Neutrophil (primary cell): ENCODE measurements at regions not wholly inside any gene's neighbourhood (a gene's known extent, or its start where the extent isn't known, plus 50 kb on each side); places are given as distances from the start of the nearest gene placed in this dataset.

Experiments used
- H3K27ac ChIP-seq: fragments of 200-600 bp; sonication (generic); 2 replicates; pipeline ENCODE4 v1.5.1; 2016; ENCODE audit warnings: mild to moderate bottlenecking, moderate library complexity
- H3K27me3 ChIP-seq: fragments of 200-600 bp; sonication (generic); 2 replicates; pipeline ENCODE4 v1.6.0; 2016; ENCODE audit warnings: mild to moderate bottlenecking
- H3K36me3 ChIP-seq: fragments of 200-600 bp; sonication (generic); 2 replicates; pipeline ENCODE4 v1.5.1; 2017
- H3K4me1 ChIP-seq, 2 experiments: fragments of 200-600 bp in 1 of 2; sonication (generic) in 1 of 2; 1 replicate in 1 of 2; 2 replicates in 1 of 2; pipeline versions ENCODE4 v1.5.1 to v1.6.1; 2013 to 2016; ENCODE audit warnings: low read depth in 1 of 2, low read length in 1 of 2, mild to moderate bottlenecking in 1 of 2, moderate library complexity in 1 of 2; ENCODE audit not compliant: control insufficient read depth in 1 of 2, insufficient read depth in 1 of 2
- H3K4me3 ChIP-seq, 2 experiments: fragments of 200-600 bp in 1 of 2; sonication (generic) in 1 of 2; 1 replicate in 1 of 2; 2 replicates in 1 of 2; pipeline ENCODE4 v1.5.1; 2013 to 2016; ENCODE audit warnings: low read depth in 1 of 2, low read length in 1 of 2, mild to moderate bottlenecking in 1 of 2, moderate library complexity in 1 of 2
- H3K9me3 ChIP-seq: fragments of 200-600 bp; sonication (generic); 2 replicates; pipeline ENCODE4 v1.5.1; 2016
- TF ChIP-seq, protein P1 (sequence below): fragments of 200-600 bp; sonication (generic); IDR thresholded peaks from 2 replicates; pipeline ENCODE4 v1.5.1; 2016; ENCODE audit warnings: antibody characterized with exemption

- no peak overlapping the region for H3K4me3 ChIP-seq
- no peaks in the 10 kb centered on the region for H3K4me1 ChIP-seq
- H3K36me3 ChIP-seq = no peaks in the 10 kb centered on the region
- H3K27ac ChIP-seq = no peak overlapping the region
- H3K9me3 ChIP-seq = no peaks in the 10 kb centered on the region
- TF ChIP-seq, protein P1, sequence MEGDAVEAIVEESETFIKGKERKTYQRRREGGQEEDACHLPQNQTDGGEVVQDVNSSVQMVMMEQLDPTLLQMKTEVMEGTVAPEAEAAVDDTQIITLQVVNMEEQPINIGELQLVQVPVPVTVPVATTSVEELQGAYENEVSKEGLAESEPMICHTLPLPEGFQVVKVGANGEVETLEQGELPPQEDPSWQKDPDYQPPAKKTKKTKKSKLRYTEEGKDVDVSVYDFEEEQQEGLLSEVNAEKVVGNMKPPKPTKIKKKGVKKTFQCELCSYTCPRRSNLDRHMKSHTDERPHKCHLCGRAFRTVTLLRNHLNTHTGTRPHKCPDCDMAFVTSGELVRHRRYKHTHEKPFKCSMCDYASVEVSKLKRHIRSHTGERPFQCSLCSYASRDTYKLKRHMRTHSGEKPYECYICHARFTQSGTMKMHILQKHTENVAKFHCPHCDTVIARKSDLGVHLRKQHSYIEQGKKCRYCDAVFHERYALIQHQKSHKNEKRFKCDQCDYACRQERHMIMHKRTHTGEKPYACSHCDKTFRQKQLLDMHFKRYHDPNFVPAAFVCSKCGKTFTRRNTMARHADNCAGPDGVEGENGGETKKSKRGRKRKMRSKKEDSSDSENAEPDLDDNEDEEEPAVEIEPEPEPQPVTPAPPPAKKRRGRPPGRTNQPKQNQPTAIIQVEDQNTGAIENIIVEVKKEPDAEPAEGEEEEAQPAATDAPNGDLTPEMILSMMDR = no peak
- H3K27me3 ChIP-seq = no peaks in the 10 kb centered on the region
These were observed 132.3 kb downstream of the TINAG start for GRCh38 chr6:54440549-54440948.

- H3K4me1 ChIP-seq = no peaks in the 10 kb centered on the region
- no peak overlapping the region for H3K27ac ChIP-seq
- H3K9me3 ChIP-seq = no peaks in the 10 kb centered on the region
- H3K36me3 ChIP-seq = no peaks in the 10 kb centered on the region
- H3K4me3 ChIP-seq = no peak overlapping the region
- TF ChIP-seq, protein P1 = no peak
- H3K27me3 ChIP-seq = no peaks in the 10 kb centered on the region
These were observed 132.8 kb downstream of the TINAG start for GRCh38 chr6:54441020-54441419.

DNA sequence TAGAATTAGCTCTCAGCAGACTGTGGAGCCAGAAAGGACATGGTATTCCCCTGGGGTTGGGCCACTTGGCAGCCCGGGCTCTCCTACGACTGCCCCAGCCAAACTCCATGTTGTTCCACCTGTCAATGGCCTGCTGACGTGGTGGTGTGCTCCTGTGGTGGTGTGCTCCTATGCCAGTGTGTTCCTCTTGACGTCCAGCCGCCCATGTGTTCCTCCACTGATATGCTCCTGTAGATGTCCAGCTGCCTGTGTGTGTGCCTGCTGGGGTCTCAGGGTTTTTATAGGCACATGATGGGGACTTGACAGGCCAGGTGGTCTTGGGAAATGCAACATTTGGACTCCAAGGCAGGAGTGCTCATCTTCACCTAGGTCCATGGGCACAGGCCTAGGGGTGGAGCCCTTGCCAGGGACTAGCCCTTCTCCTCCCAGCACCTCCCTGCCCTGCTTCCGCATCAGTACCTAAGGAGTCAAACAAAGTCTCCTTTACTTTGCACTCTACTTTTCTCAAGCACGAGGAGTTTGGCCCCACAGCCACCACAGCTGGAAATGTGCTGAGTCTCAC is 133.5 kb downstream of the TINAG start:
- Histone ChIP-seq H3K36me3 (no peaks in the 10 kb centered on the region), H3K9me3 (no peaks in the 10 kb centered on the region), H3K4me1 (no peaks in the 10 kb centered on the region), H3K27me3 (no peaks in the 10 kb centered on the region), H3K4me3 (no peak overlapping the region), H3K27ac (no peak overlapping the region)
- TF ChIP-seq, protein P1 = no peak

DNA sequence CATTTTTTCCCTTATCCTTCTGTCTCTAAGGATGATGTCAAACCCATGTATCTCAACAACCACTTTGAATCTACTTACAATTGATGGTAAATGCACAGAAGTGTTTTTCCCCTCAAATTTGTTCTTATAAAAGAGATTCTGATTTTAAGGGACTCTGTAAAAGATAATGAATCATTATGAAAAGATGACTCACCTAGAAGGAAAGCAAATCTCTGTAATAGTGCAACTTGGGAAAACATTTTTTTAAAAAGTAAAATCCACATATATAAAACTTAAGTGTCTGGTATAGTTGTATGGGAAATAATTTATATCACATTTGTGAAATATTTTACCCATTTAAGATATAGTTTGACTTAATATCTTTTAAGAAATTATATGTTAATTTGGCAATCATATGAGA is 137.0 kb downstream of the TINAG start:
- no peaks in the 10 kb centered on the region for H3K27me3 ChIP-seq
- H3K4me1 ChIP-seq = no peaks in the 10 kb centered on the region
- H3K36me3 ChIP-seq = no peaks in the 10 kb centered on the region
- no peak overlapping the region for H3K4me3 ChIP-seq
- no peak overlapping the region for H3K27ac ChIP-seq
- TF ChIP-seq, protein P1 = no peak
- H3K9me3 ChIP-seq = no peaks in the 10 kb centered on the region

GRCh38 chr6:54448617-54449016 is 140.4 kb downstream of the TINAG start:
- Histone ChIP-seq H3K36me3 (no peaks in the 10 kb centered on the region), H3K9me3 (no peaks in the 10 kb centered on the region), H3K27ac (no peak overlapping the region), H3K27me3 (no peaks in the 10 kb centered on the region), H3K4me3 (no peak overlapping the region), H3K4me1 (no peaks in the 10 kb centered on the region)
- TF ChIP-seq, protein P1 = no peak

DNA sequence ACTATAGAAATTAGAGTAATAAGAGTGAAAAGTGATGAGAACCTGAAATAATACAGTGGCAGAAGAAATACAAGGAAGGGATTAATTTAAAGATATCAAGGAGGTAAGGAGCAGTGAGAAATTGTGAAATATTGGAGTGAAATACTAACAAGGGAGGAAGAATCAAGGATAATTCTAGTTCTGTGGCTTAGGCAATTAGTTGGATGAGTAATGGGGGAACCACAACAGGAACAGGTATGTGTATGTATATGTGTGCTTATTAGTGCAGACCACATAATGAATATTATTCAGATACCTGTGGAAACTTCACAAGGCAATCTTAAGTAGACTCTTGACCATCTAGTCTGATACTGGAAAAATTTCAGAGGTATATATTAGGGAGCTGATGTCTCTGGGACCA is 143.3 kb downstream of the TINAG start:
- TF ChIP-seq, protein P1 = no peak
- Histone ChIP-seq H3K27me3 (no peaks in the 10 kb centered on the region), H3K27ac (no peak overlapping the region), H3K4me1 (no peaks in the 10 kb centered on the region), H3K4me3 (no peak overlapping the region), H3K36me3 (no peaks in the 10 kb centered on the region), H3K9me3 (no peaks in the 10 kb centered on the region)
